CD14-positive monocyte (primary cell): ENCODE measurements at regions not wholly inside any gene's neighbourhood (a gene's known extent, or its start where the extent isn't known, plus 50 kb on each side); places are given as distances from the start of the nearest gene placed in this dataset.

Source experiments
- DNase-seq, 3 donors: peaks; one replicate each; pipeline ENCODE4 v3.0.0-alpha.2; 2011 to 2022
- H2AFZ ChIP-seq: 2 replicates; pipeline ENCODE4 v1.6.0; 2012; ENCODE audit warnings: mild to moderate bottlenecking, low read depth, low read length, inconsistent platforms; ENCODE audit not compliant: insufficient read depth, poor library complexity, severe bottlenecking
- H3K27ac ChIP-seq, 2 donors: 1 replicate in 1 of 2; 2 replicates in 1 of 2; pipeline ENCODE4 v1.5.1; 2012 to 2013; ENCODE audit warnings: low read length in 2 of 2, control low read depth in 1 of 2, inconsistent platforms in 1 of 2, low read depth in 1 of 2, mild to moderate bottlenecking in 1 of 2
- H3K27me3 ChIP-seq, 2 donors: one replicate each; pipeline versions ENCODE4 v1.6.0 to v1.6.1; 2011 to 2013; ENCODE audit warnings: low read length in 2 of 2; ENCODE audit not compliant: control insufficient read depth in 2 of 2, insufficient read depth in 2 of 2
- H3K36me3 ChIP-seq, 2 donors: replicated peaks in 1 of 2; 1 replicate in 1 of 2; 2 replicates in 1 of 2; pipeline versions ENCODE4 v1.5.1 to v1.6.1; 2012 to 2013; ENCODE audit warnings: low read length in 2 of 2, control low read depth in 1 of 2, inconsistent platforms in 1 of 2, mild to moderate bottlenecking in 1 of 2; ENCODE audit not compliant: insufficient read depth in 2 of 2, control insufficient read depth in 1 of 2
- H3K4me1 ChIP-seq, 2 donors: 1 replicate in 1 of 2; 2 replicates in 1 of 2; pipeline versions ENCODE4 v1.5.1 to v1.6.1; 2012 to 2013; ENCODE audit warnings: low read length in 2 of 2, control low read depth in 1 of 2, inconsistent platforms in 1 of 2, mild to moderate bottlenecking in 1 of 2, moderate library complexity in 1 of 2; ENCODE audit not compliant: insufficient read depth in 2 of 2, control insufficient read depth in 1 of 2
- H3K4me2 ChIP-seq: replicated peaks from 2 replicates; pipeline ENCODE3; 2012; ENCODE audit warnings: low read length, moderate library complexity, mild to moderate bottlenecking; ENCODE audit not compliant: poor library complexity, severe bottlenecking; ENCODE audit errors: extremely low read depth
- H3K4me3 ChIP-seq, 3 experiments: fragments of 200-600 bp in 1 of 3; sonication (generic) in 1 of 3; replicated peaks in 1 of 3; 1 replicate in 2 of 3; 2 replicates in 1 of 3; pipeline ENCODE4 v1.5.1; 2011 to 2013; ENCODE audit warnings: low read length in 3 of 3, mild to moderate bottlenecking in 3 of 3, control low read depth in 2 of 3, low read depth in 2 of 3, inconsistent platforms in 1 of 3, moderate library complexity in 1 of 3
- H3K79me2 ChIP-seq: 2 replicates; pipeline ENCODE4 v1.6.0; 2012; ENCODE audit warnings: mild to moderate bottlenecking, control low read depth, inconsistent platforms, low read length, moderate library complexity; ENCODE audit not compliant: insufficient read depth
- H3K9ac ChIP-seq: 2 replicates; pipeline ENCODE4 v1.6.0; 2017; ENCODE audit warnings: low read length, mild to moderate bottlenecking; ENCODE audit not compliant: insufficient read depth, poor library complexity, severe bottlenecking
- H3K9me3 ChIP-seq, 2 donors: replicated peaks in 1 of 2; 1 replicate in 1 of 2; 2 replicates in 1 of 2; pipeline versions ENCODE4 v1.5.1 to v1.6.1; 2012 to 2013; ENCODE audit warnings: low read length in 2 of 2, control low read depth in 1 of 2; ENCODE audit not compliant: control insufficient read depth in 1 of 2, insufficient read depth in 1 of 2
- H4K20me1 ChIP-seq: 2 replicates; pipeline ENCODE4 v1.6.0; 2012; ENCODE audit warnings: mild to moderate bottlenecking, low read length, control low read depth, moderate library complexity; ENCODE audit not compliant: insufficient read depth
- H3K27ac Mint-ChIP-seq, 7 donors: one replicate each; pipeline ENCODE4 v1.8.0; 2020; ENCODE audit warnings: mild to moderate bottlenecking in 7 of 7, mixed read lengths in 7 of 7, moderate library complexity in 6 of 7, inconsistent platforms in 2 of 7
- H3K27me3 Mint-ChIP-seq, 3 donors: one replicate each; pipeline ENCODE4 v1.8.0; 2021 to 2022; ENCODE audit warnings: low read depth in 3 of 3, mild to moderate bottlenecking in 3 of 3, mixed read lengths in 3 of 3, moderate library complexity in 3 of 3, inconsistent platforms in 1 of 3
- H3K36me3 Mint-ChIP-seq, 2 donors: one replicate each; pipeline ENCODE4 v1.8.0; 2020; ENCODE audit warnings: mixed read lengths in 2 of 2, inconsistent platforms in 1 of 2, mild to moderate bottlenecking in 1 of 2
- H3K4me1 Mint-ChIP-seq: one replicate; pipeline ENCODE4 v1.8.0; 2020; ENCODE audit warnings: mild to moderate bottlenecking, mixed read lengths
- H3K4me3 Mint-ChIP-seq, 2 donors: one replicate each; pipeline ENCODE4 v1.8.0; 2020; ENCODE audit warnings: mild to moderate bottlenecking in 2 of 2, mixed read lengths in 2 of 2, moderate library complexity in 1 of 2
- H3K9me3 Mint-ChIP-seq, 7 donors: one replicate each; pipeline ENCODE4 v1.8.0; 2020 to 2022; ENCODE audit warnings: mixed read lengths in 7 of 7, mild to moderate bottlenecking in 6 of 7, moderate library complexity in 6 of 7, inconsistent platforms in 2 of 7
- CTCF ChIP-seq: fragments of 200-600 bp; IDR thresholded peaks from one replicate; pipeline ENCODE4 v1.8.0; 2022; ENCODE audit warnings: antibody characterized with exemption, mild to moderate bottlenecking
- whole genome bisulfite sequencing: methylation state at CpG from one replicate; pipeline ENCODE4 v1.1.5; 2013; ENCODE audit warnings: missing lambda C conversion rate; ENCODE audit not compliant: insufficient coverage; 5-methylcytosine and 5-hydroxymethylcytosine counted together
- intact Hi-C, 2 donors: fragments of 100-400 bp; cut with micrococcal nuclease; formaldehyde crosslinking; loops; one replicate each; pipeline versions ENCODE4 v1.15.0 to v1.15.1; 2023

- no peaks in the 10 kb centered on the region for H4K20me1 ChIP-seq
- intact Hi-C loops: no loop called here
- H3K4me2 ChIP-seq: no peak overlapping the region
- H3K27me3 ChIP-seq: no peaks in the 10 kb centered on the region
- DNase-seq: no peak
- H3K27me3 Mint-ChIP-seq: peaks cover 0 to 4% (median 2%) of the 10 kb centered on the region in 3 donors
- no peaks in the 10 kb centered on the region for H3K36me3 ChIP-seq
- peaks cover 0 to 5% (median 3%) of the 10 kb centered on the region in 7 donors for H3K9me3 Mint-ChIP-seq
- no peak overlapping the region for H3K27ac ChIP-seq
- H3K9ac ChIP-seq: no peak overlapping the region
- H3K79me2 ChIP-seq: no peaks in the 10 kb centered on the region
- no peaks in the 10 kb centered on the region for H3K4me1 ChIP-seq
- no peaks in the 10 kb centered on the region for H3K9me3 ChIP-seq
- no peak overlapping the region for H2AFZ ChIP-seq
- H3K4me3 ChIP-seq: no peak overlapping the region
- no peak for TF ChIP-seq CTCF
- no peak overlapping the region for H3K4me3 Mint-ChIP-seq
- no peak overlapping the region for H3K27ac Mint-ChIP-seq
- H3K4me1 Mint-ChIP-seq: no peaks in the 10 kb centered on the region
- no peaks in the 10 kb centered on the region for H3K36me3 Mint-ChIP-seq
These were observed 387.4 kb upstream of the C2CD4B start for GRCh38 chr15:62552444-62552843.

DNA sequence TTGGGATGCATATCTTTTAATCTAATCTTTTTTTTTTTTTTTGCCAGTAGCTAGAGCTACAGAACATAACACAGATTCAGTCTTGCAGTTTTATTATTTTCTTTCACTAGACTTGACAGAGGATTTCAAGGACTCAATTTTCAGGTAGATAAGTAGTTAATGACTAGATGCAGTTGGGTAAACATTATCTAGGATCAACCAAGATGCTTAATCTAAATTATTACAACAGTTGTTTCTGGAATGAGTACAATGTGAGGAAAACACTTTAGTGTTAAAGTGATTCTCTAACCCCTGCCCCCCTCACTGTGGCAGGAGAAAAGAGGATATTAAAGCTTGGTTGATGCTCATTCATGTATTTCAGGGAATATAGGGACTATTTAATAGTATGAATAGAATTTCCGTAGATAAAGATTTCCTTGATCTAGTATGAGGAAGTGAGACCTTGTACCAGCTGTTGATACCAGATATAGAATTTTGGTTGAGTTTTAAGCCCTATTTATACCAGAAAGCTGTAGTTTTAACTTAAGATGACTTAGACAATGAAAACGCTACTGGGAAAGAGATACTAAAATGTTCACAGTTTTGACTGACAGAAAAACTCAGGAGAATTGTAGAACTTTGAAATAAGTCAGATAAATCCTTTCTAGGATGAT lies 389.0 kb upstream of the C2CD4B start:
- no peak for DNase-seq
- no CpG with 5 or more reads among the region's 2 CpGs for WGBS
- Histone ChIP-seq H3K9me3 (no peaks in the 10 kb centered on the region), H3K4me3 (no peak overlapping the region), H3K79me2 (no peaks in the 10 kb centered on the region), H2AFZ (no peak overlapping the region), H3K27me3 (no peaks in the 10 kb centered on the region), H3K36me3 (no peaks in the 10 kb centered on the region), H3K4me2 (no peak overlapping the region), H3K4me1 (no peaks in the 10 kb centered on the region), H3K27ac (no peak overlapping the region), H3K9ac (no peak overlapping the region), H4K20me1 (no peaks in the 10 kb centered on the region)
- H3K36me3 Mint-ChIP-seq: no peaks in the 10 kb centered on the region
- intact Hi-C loops: no loop called here
- H3K27me3 Mint-ChIP-seq: peaks cover 0 to 2% (median 1%) of the 10 kb centered on the region in 3 donors
- H3K9me3 Mint-ChIP-seq: peaks cover 0 to 5% (median 3%) of the 10 kb centered on the region in 7 donors
- no peak for TF ChIP-seq CTCF
- H3K4me3 Mint-ChIP-seq: no peak overlapping the region
- no peaks in the 10 kb centered on the region for H3K4me1 Mint-ChIP-seq
- no peak overlapping the region for H3K27ac Mint-ChIP-seq
